Vagina (tissue), 2 donors: ENCODE measurements at regions not wholly inside any gene's neighbourhood (a gene's known extent, or its start where the extent isn't known, plus 50 kb on each side); places are given as distances from the start of the nearest gene placed in this dataset.

Experiments used
- POLR2A ChIP-seq, 2 donors: fragments of 450-650 bp; IDR thresholded peaks; one replicate each; pipeline ENCODE4 v1.6.1; 2017; ENCODE audit warnings: antibody characterized with exemption in 2 of 2, mild to moderate bottlenecking in 2 of 2, moderate library complexity in 2 of 2
- POLR2AphosphoS5 ChIP-seq, 2 donors: sonication (generic); formaldehyde crosslinking; IDR thresholded peaks; one replicate each; pipeline ENCODE4 v1.9.0; 2017; ENCODE audit warnings: antibody characterized with exemption in 2 of 2, mild to moderate bottlenecking in 2 of 2, low read depth in 1 of 2; ENCODE audit not compliant: insufficient read depth in 1 of 2
- TF ChIP-seq, protein P1 (sequence below), 3 experiments: fragments of 450-650 bp in 2 of 3; fragments of 200-600 bp in 1 of 3; sonication (generic) in 1 of 3; IDR thresholded peaks; one replicate each; pipeline ENCODE4 v1.5.1; 2017 to 2019; ENCODE audit warnings: antibody characterized with exemption in 3 of 3, mild to moderate bottlenecking in 2 of 3, moderate library complexity in 2 of 3

DNA sequence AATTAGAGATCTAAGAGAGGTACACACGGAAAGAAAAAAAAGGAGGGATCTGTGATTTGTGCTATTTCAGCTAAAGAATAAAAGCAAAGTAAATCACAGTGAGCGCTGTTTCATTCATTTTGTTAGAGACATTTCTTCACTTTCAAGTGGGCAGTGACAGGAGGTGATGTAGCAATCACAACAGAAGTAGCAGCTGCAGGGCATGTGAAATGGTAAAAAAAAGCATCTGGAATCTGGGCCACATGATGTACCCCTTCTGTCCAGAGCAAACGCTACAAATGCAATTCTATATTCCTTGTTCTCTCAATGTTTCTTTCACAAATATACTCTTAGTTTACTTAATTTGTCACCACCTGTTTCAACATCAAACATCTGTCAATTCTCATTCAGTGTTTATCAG lies 786.5 kb downstream of the LRRIQ3 start:
- TF ChIP-seq, protein P1, sequence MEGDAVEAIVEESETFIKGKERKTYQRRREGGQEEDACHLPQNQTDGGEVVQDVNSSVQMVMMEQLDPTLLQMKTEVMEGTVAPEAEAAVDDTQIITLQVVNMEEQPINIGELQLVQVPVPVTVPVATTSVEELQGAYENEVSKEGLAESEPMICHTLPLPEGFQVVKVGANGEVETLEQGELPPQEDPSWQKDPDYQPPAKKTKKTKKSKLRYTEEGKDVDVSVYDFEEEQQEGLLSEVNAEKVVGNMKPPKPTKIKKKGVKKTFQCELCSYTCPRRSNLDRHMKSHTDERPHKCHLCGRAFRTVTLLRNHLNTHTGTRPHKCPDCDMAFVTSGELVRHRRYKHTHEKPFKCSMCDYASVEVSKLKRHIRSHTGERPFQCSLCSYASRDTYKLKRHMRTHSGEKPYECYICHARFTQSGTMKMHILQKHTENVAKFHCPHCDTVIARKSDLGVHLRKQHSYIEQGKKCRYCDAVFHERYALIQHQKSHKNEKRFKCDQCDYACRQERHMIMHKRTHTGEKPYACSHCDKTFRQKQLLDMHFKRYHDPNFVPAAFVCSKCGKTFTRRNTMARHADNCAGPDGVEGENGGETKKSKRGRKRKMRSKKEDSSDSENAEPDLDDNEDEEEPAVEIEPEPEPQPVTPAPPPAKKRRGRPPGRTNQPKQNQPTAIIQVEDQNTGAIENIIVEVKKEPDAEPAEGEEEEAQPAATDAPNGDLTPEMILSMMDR (IDR thresholded peaks at IDR 0.05), result no peak
- TF ChIP-seq POLR2AphosphoS5 (IDR thresholded peaks at IDR 0.05; ENCODE audit: insufficient read depth in 1 of 2, low read depth in 1 of 2), result no peak
- no peak for TF ChIP-seq POLR2A (IDR thresholded peaks at IDR 0.05)
